DND-41 (cell line): ENCODE measurements at regions not wholly inside any gene's neighbourhood (a gene's known extent, or its start where the extent isn't known, plus 50 kb on each side); places are given as distances from the start of the nearest gene placed in this dataset.
"Not testable (repeated sequence)": the region's sequence is repeated elsewhere in the genome, so short reads cannot be mapped to it uniquely, and the experiment has no call there.

Source experiments
- ATAC-seq: fragments of 200-7000 bp; cut with Tn5 transposase; 3 replicates; pipeline ENCODE4 v1.9.1; 2021; ENCODE audit warnings: low read depth; ENCODE audit not compliant: insufficient read depth
- DNase-seq: peaks from one replicate; pipeline ENCODE4 v3.0.0-alpha.2; 2020
- H2AFZ ChIP-seq: 2 replicates; pipeline ENCODE4 v1.6.0; 2012; ENCODE audit warnings: low read depth, low read length
- H3K27ac ChIP-seq: 2 replicates; pipeline ENCODE4 v1.5.1; 2012; ENCODE audit warnings: low read length, inconsistent platforms
- H3K27me3 ChIP-seq: fragments of 200-600 bp; sonication (generic); 2 replicates; pipeline ENCODE4 v1.6.0; 2012; ENCODE audit warnings: low read length, mild to moderate bottlenecking, inconsistent platforms; ENCODE audit not compliant: insufficient read depth, poor library complexity
- H3K36me3 ChIP-seq: 2 replicates; pipeline ENCODE4 v1.5.1; 2012; ENCODE audit warnings: low read length, inconsistent platforms; ENCODE audit not compliant: insufficient read depth
- H3K4me1 ChIP-seq: 2 replicates; pipeline ENCODE4 v1.5.1; 2012; ENCODE audit warnings: mild to moderate bottlenecking, low read length; ENCODE audit not compliant: insufficient read depth
- H3K4me2 ChIP-seq: 2 replicates; pipeline ENCODE4 v1.6.0; 2012; ENCODE audit warnings: mild to moderate bottlenecking, moderate library complexity, low read length, inconsistent platforms; ENCODE audit not compliant: insufficient read depth
- H3K4me3 ChIP-seq, 2 experiments: fragments of 200-600 bp in 1 of 2; shearing (Covaris generic) in 1 of 2; 2 replicates each; pipeline ENCODE4 v1.5.1; 2012 to 2016; ENCODE audit warnings: inconsistent platforms in 2 of 2, low read length in 2 of 2, mild to moderate bottlenecking in 2 of 2, low read depth in 1 of 2, moderate library complexity in 1 of 2
- H3K79me2 ChIP-seq: 2 replicates; pipeline ENCODE4 v1.6.0; 2012; ENCODE audit warnings: low read length, inconsistent platforms; ENCODE audit not compliant: insufficient read depth
- H3K9ac ChIP-seq: 2 replicates; pipeline ENCODE4 v1.6.0; 2012; ENCODE audit warnings: low read depth, mild to moderate bottlenecking, inconsistent platforms, low read length, moderate library complexity
- H3K9me3 ChIP-seq: 2 replicates; pipeline ENCODE4 v1.5.1; 2012; ENCODE audit warnings: low read length, moderate library complexity, mild to moderate bottlenecking, inconsistent platforms; ENCODE audit not compliant: insufficient read depth, severe bottlenecking
- H4K20me1 ChIP-seq: 2 replicates; pipeline ENCODE4 v1.6.0; 2012; ENCODE audit warnings: low read length; ENCODE audit not compliant: insufficient read depth
- CTCF ChIP-seq: IDR thresholded peaks from 2 replicates; pipeline ENCODE4 v1.5.1; 2012; ENCODE audit warnings: borderline replicate concordance, low read length, moderate library complexity, mild to moderate bottlenecking; ENCODE audit not compliant: poor library complexity, severe bottlenecking; ENCODE audit errors: extremely low read depth
- EZH2 ChIP-seq: IDR thresholded peaks from 3 replicates; pipeline ENCODE4 v1.6.1; 2012; ENCODE audit warnings: borderline replicate concordance, low read depth, mild to moderate bottlenecking, moderate library complexity, low read length, inconsistent platforms; ENCODE audit not compliant: severe bottlenecking

DNA sequence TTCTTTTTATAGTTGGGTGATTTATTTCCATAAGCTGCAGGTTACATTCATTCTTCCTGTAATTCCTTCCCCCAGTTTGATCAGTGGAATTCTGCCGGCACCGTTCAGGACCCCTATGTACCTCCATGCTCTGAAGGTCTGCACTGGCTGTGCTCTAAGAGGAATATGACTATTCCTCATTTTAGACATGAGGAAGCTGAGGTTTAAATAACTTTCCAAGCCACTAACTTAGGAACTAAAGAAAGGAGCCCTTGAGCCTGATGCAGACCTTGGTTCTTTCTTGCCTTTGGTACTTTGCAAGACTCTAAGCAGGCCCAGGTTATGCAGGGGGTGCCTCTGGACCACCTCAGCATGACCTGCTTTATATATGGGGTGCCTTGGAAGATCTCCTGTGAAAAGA is 318.5 kb downstream of the QKI start:
- Histone ChIP-seq H2AFZ (no peak overlapping the region), H3K9ac (no peak overlapping the region), H4K20me1 (no peaks in the 10 kb centered on the region), H3K36me3 (no peaks in the 10 kb centered on the region), H3K9me3 (no peaks in the 10 kb centered on the region), H3K27ac (no peak overlapping the region), H3K4me3 (no peak overlapping the region), H3K79me2 (no peaks in the 10 kb centered on the region), H3K27me3 (no peaks in the 10 kb centered on the region), H3K4me2 (no peak overlapping the region), H3K4me1 (no peaks in the 10 kb centered on the region)
- ATAC-seq (no peak), DNase-seq (no peak)
- TF ChIP-seq EZH2 (no peak), CTCF (no peak)

DNA sequence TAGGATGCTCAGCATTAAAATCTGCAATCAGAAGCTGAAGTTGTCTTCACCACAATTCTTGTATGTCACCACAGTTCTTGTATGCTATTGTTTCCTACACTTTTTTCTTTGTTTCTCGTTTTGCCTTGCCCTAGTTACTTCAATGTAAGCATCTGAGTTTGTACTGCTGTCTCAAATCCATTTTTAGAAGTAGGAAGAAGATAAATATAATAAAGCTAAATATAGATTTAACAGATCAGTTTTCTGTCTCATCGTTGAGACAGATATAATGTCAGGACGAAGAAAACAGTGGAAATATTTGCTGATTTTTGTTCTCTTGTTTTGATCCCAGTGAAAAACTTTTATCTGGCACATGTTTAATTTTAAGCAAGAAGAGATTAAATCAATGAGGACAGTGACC is 318.0 kb downstream of the QKI start:
- Histone ChIP-seq H4K20me1 (no peaks in the 10 kb centered on the region), H3K9me3 (no peaks in the 10 kb centered on the region), H3K36me3 (no peaks in the 10 kb centered on the region), H3K9ac (no peak overlapping the region), H3K4me1 (no peaks in the 10 kb centered on the region), H2AFZ (no peak overlapping the region), H3K27ac (no peak overlapping the region), H3K79me2 (no peaks in the 10 kb centered on the region), H3K4me3 (no peak overlapping the region), H3K27me3 (no peaks in the 10 kb centered on the region), H3K4me2 (no peak overlapping the region)
- ATAC-seq (no peak), DNase-seq (no peak)
- TF ChIP-seq EZH2 (no peak), CTCF (no peak)

DNA sequence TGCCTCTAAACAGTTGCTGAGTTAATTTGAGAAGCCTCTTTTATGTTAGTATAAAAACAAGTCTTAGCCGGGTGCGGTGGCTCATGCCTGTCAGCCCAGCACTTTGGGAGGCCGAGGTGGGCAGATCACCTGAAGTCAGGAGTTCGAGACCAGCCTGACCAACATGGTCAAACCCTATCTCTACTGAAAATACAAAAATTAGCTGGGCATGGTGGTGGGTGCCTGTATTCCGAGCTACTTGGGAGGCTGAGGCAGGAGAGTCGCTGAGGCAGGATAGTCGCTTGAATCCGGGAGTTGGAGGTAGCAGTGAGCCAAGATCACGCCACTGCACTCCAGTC is 317.5 kb downstream of the QKI start:
- H2AFZ ChIP-seq, DNase-seq, ATAC-seq, H3K4me1 ChIP-seq, H3K4me3 ChIP-seq, H3K36me3 ChIP-seq, H3K9ac ChIP-seq, H3K79me2 ChIP-seq, H4K20me1 ChIP-seq, H3K27ac ChIP-seq, H3K27me3 ChIP-seq, H3K9me3 ChIP-seq, H3K4me2 ChIP-seq: not testable (repeated sequence)

DNA sequence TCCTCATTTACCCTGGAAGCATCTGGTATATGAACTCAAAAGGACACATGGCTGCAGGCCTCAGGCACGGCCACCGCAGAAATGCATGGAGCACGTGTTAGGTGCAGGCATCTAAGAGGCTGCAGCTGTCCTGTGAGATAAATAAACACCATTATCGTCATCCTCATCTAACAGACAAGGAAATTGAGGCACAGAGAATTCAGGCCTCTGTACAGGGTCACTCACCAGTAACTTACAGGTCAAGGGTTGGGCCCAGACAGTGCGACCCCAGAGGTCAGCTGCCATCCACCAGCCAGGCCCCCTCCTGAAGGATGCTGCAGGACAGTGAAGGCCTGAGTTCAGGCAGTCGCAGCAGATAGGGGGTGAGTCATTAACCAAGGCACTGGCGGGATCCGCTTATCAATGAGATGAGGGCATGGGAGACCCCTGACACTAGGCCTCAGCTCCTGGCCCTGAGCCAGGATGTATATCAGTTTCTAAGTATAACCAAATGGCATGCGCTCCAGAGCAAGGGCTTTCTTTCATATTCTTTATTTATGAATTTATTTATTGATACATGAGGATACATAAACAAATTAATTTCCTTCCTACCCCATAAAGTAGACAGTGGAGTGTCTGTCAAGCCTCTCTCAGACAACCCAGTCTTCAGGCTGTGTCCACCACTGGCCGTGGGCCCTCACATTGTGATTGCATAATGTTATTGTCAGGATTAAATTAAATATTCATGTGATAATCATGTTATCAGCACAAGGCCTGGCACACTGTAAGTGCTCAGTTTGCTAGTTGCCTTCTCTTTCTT is 316.9 kb downstream of the QKI start:
- H2AFZ ChIP-seq: no peak overlapping the region
- no peaks in the 10 kb centered on the region for H4K20me1 ChIP-seq
- no peak overlapping the region for H3K9ac ChIP-seq
- ATAC-seq (no peak), DNase-seq (no peak)
- H3K79me2 ChIP-seq: no peaks in the 10 kb centered on the region
- H3K27ac ChIP-seq: no peak overlapping the region
- H3K27me3 ChIP-seq: no peaks in the 10 kb centered on the region
- H3K9me3 ChIP-seq: no peaks in the 10 kb centered on the region
- no peaks in the 10 kb centered on the region for H3K36me3 ChIP-seq
- no peaks in the 10 kb centered on the region for H3K4me1 ChIP-seq
- no peak for TF ChIP-seq EZH2
- TF ChIP-seq CTCF: no peak
- H3K4me3 ChIP-seq: no peak overlapping the region
- H3K4me2 ChIP-seq: no peak overlapping the region
